WI38 (cell line): ENCODE measurements at regions not wholly inside any gene's neighbourhood (a gene's known extent, or its start where the extent isn't known, plus 50 kb on each side); places are given as distances from the start of the nearest gene placed in this dataset.

Experiments used
- H3K4me3 ChIP-seq: 2 replicates; pipeline ENCODE4 v1.5.1; 2011; ENCODE audit warnings: low read depth, mild to moderate bottlenecking, control low read depth, low read length
- TF ChIP-seq, protein P1 (sequence below): IDR thresholded peaks from 2 replicates; pipeline ENCODE4 v1.5.1; 2012; ENCODE audit warnings: low read depth, mild to moderate bottlenecking, control low read depth, low read length

DNA sequence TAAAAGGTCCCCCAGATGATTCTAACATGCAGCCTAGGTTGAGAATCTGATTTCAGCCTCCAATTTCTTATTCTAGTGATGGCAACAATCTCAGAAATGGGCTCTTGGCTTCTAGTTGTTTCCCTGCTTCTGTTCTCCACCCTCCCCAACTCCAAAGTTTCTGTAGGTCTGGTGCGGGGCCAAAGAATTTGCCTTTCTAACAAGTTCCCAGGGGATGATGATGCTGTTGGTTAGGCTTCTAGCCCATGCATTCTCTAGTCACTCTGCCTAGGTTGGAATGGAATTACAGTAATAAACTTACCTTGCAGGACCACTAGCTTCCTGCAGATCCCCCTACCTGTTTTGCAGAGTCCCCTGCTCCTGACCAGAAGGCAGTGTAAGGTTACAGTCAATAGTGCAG is 103.2 kb upstream of the PPP2R3A start:
- TF ChIP-seq, protein P1, sequence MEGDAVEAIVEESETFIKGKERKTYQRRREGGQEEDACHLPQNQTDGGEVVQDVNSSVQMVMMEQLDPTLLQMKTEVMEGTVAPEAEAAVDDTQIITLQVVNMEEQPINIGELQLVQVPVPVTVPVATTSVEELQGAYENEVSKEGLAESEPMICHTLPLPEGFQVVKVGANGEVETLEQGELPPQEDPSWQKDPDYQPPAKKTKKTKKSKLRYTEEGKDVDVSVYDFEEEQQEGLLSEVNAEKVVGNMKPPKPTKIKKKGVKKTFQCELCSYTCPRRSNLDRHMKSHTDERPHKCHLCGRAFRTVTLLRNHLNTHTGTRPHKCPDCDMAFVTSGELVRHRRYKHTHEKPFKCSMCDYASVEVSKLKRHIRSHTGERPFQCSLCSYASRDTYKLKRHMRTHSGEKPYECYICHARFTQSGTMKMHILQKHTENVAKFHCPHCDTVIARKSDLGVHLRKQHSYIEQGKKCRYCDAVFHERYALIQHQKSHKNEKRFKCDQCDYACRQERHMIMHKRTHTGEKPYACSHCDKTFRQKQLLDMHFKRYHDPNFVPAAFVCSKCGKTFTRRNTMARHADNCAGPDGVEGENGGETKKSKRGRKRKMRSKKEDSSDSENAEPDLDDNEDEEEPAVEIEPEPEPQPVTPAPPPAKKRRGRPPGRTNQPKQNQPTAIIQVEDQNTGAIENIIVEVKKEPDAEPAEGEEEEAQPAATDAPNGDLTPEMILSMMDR, result no peak

DNA sequence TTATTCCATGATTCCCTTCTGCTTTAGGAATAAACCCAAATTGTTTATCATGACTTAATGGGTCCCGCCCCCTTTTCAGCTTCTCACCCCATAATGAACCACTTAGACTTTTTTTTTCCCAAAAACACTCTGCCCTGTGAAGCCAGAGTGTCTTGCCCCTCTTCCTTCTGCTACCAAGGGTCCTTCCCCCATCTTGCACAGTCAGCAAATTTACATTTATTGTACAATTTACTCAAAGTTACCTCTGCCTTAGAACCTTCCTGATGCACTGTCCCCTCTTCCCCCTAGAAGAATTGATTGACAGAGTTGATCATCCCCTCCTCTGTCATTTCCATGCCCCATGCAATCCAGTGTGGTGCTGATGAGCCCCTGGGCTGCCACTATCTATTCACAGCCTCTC is 101.5 kb upstream of the PPP2R3A start:
- TF ChIP-seq, protein P1, result no peak
- H3K4me3 ChIP-seq, result no peak overlapping the region

More for the DNA sequence above, 103.2 kb upstream of the PPP2R3A start:
- H3K4me3 ChIP-seq, result no peak overlapping the region

DNA sequence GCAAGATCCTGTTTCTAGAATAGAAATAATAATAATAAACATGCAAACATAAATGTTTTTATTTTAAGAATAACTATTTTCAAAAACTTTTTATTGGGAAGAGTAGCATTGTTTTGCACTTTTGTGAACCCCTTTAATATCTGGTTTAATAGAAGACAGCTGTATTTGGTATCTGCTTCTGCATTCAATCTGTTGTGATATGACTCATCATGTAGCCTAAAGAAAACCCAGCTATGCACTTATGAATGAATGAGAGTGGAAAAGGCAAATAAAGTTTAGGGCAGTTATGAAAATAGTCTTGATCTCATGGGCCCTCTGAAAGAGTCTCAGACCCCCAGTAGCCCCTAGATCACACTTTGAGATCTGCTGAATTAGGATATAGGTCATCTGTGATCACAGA is 100.4 kb upstream of the PPP2R3A start:
- TF ChIP-seq, protein P1, result no peak

DNA sequence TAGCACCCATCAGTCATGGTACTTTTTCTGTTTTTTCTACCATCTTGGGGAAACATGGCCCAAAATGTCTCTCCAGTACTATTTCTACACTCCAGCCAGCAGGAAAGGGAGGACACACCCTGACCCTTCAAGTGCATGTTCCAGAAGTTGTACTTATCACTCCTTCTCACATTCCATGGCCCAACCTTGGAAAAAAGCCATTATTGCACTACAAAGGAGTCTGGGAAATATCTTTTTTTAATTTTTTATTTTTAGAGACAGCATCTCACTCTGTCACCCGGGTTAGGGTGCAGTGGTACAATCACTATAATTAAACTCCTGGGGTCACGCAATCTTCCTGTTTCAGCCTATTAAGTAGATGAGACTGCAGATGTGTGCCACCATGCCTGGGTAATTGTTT is 100.0 kb upstream of the PPP2R3A start:
- H3K4me3 ChIP-seq, result no peak overlapping the region
- TF ChIP-seq, protein P1, result no peak

More for the DNA sequence above, 100.4 kb upstream of the PPP2R3A start:
- no peak overlapping the region for H3K4me3 ChIP-seq

DNA sequence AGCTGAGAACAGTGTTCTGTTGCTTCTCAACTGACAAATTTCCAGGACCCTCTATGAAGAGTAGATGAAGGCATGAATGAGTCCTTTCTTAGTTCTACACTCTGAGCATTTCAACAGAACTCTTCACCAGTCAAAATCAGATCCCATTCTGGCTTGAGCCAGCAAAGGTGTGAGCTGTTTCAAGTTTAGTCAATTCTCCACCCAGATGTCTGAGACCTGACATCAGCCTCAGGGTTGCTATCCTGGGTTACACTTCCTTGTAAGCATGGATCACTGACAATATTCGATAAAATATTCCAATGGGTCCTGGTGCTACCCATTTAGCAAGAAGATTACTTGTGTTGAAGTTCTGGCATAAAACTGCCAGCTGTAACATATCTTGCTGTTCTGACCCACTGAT is 97.6 kb upstream of the PPP2R3A start:
- TF ChIP-seq, protein P1, result no peak

DNA sequence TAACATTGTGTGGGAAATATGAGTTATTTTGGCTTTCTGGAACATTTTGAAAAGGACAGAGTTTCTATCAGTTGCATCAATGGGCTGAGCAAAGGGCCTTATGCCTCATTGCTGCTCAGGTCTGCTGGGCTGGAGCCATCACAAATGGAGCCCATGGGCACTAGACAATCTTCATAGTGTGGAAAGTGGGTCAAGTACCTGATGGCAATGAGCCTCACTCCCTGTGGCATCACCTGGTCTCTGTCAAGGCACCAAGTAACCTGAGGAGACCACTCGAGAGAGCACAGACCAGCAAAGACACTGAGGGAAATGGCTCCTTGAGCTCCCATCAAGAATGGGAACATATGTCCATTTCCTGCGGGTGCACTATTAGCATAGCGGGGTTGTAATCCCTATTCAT is 96.7 kb upstream of the PPP2R3A start:
- H3K4me3 ChIP-seq, result no peak overlapping the region
- TF ChIP-seq, protein P1, result no peak

More for the DNA sequence above, 97.6 kb upstream of the PPP2R3A start:
- H3K4me3 ChIP-seq, result no peak overlapping the region

DNA sequence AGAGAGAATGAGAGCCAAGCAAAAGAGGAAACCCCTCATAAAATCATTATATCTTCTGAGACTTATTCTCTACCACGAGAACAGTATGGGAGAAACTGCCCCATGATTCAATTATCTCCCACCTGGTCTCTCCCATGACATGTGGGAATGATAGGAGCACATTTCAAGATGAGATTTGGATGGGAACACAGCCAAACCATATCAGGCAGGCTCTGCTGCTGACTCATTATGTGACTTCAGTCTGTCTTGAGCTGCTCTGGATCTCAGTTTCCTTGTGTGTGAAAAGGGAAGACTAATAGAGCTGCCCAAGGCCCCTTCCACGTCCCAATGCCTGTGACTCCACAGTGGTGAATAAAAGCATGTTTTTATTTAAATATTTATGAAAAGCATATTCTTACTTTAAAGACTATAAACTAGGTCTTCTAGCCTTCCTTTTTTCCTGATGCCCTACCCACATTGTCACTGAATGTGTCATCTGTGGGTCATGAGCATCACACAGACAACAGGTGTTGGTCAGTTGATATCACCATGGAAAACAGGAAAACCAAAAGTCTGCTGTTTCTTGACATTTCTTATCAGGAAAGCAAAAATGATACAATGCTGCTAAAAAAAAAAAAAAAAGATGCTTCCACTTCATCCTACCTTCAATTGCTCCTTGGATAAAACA is 96.0 kb upstream of the PPP2R3A start:
- H3K4me3 ChIP-seq, result no peak overlapping the region
- TF ChIP-seq, protein P1, result no peak
